ENCODE measurements at regions not wholly inside any gene's neighbourhood (a gene's known extent, or its start where the extent isn't known, plus 50 kb on each side); places are given as distances from the start of the nearest gene placed in this dataset.
A peak's percentile ranks its signal among the peaks of the same experiment; 100 is the strongest.
"Not testable (repeated sequence)": the region's sequence is repeated elsewhere in the genome, so short reads cannot be mapped to it uniquely, and the experiment has no call there.

DNA sequence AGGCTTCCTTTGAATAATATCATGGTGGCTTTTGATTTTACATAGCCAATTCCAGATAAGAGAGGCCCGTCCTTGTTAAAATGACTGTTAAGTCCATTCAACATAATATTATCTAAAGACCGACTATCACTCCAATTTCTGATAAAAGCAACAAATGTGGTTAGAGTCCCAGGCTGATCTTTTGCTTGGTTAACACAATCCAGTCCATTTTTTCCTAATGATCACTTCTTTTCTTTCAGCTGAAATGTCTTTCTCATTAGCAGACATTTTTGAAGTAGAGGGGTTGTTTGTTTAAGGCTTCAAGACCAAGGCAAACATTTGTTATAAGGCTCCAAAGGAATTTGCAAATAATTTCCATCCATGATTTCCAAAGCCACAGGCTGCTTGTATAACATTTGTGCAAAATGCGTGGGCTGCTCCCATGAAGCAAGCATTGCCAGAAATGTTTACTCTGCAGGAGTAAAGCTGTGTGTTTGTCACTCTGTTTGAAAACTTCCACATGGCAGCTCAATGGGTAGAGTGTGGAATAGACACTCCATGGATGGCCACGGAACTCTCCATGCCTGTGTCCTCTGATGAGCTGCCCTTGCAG is 111.5 kb downstream of the PSMG1 start:
- Histone ChIP-seq H3K27ac (ENCODE audit: insufficient read depth, low read length) (peak overlapping the region; percentile 87; the same call in 1 of the 2 replicates), H4K20me1 (ENCODE audit: insufficient read depth, low read length) (no peaks in the 10 kb centered on the region), H3K4me2 (ENCODE audit: low read depth, low read length) (peak overlapping the region; percentile 11; the same call in 1 of the 2 replicates), H3K4me1 (ENCODE audit: control insufficient read depth, insufficient read depth, low read length) (peaks cover 12% of the 10 kb centered on the region), H4K5ac (ENCODE audit: low read depth, low read length) (peak overlapping the region; percentile 53), H2BK15ac (ENCODE audit: low read depth, low read length) (peak overlapping the region; percentile 73; the same call in 2 of the 3 replicates), H3K9me1 (ENCODE audit: insufficient read depth, low read length) (peaks cover 8% of the 10 kb centered on the region), H3K14ac (replicated peaks; ENCODE audit: low read depth, low read length) (peak overlapping the region; percentile 84), H2AK5ac (ENCODE audit: low read depth, low read length) (peak overlapping the region; percentile 85), H3K79me1 (ENCODE audit: low read depth in 1 of 2, low read length in 2 of 2) (no peaks in the 10 kb centered on the region), H2AK9ac (replicated peaks; ENCODE audit: low read depth, low read length, poor library complexity) (peak overlapping the region; percentile 59), H3K9me3 (ENCODE audit: control insufficient read depth, insufficient read depth, low read length) (peaks cover 3% of the 10 kb centered on the region; the same call in 1 of the 2 replicates), H3K4ac (ENCODE audit: low read depth, low read length) (peak overlapping the region; percentile 84), H4K91ac (ENCODE audit: insufficient read depth, low read depth, low read length) (peak overlapping the region; percentile 91), H2BK120ac (ENCODE audit: low read depth, low read length) (peak overlapping the region; percentile 94), H4K8ac (ENCODE audit: low read depth in 2 of 2, low read length in 2 of 2) (peak overlapping the region in 1 of 2 experiments; percentile 69; a peak in 1 of 4 replicates), H3K18ac (ENCODE audit: low read depth, low read length) (peak overlapping the region; percentile 80), H3K36me3 (ENCODE audit: control insufficient read depth, insufficient read depth, low read length) (no peaks in the 10 kb centered on the region), H3K27me3 (ENCODE audit: control insufficient read depth, insufficient read depth, low read length) (no peaks in the 10 kb centered on the region), H2BK5ac (ENCODE audit: low read depth, low read length, poor library complexity, severe bottlenecking) (peak overlapping the region; percentile 61), H3K56ac (ENCODE audit: extremely low read depth, insufficient read depth, low read length) (peak overlapping the region; percentile 55), H3K23ac (ENCODE audit: low read depth, low read length) (peak overlapping the region; percentile 68; the same call in 1 of the 2 replicates), H3K9ac (ENCODE audit: low read depth, low read length) (no peak overlapping the region), H2AFZ (replicated peaks; ENCODE audit: low read length, poor library complexity) (peak overlapping the region; percentile 46), H2BK20ac (ENCODE audit: low read depth, low read length) (peak overlapping the region; percentile 94), H3K4me3 (ENCODE audit: insufficient read depth, low read depth, low read length) (no peak overlapping the region)
- POLR2A ChIA-PET (ENCODE audit: unreplicated experiment) = no interaction called here
- CTCF ChIA-PET = interaction anchor here (0.8 kb wide), 1 partner anchor 24 kb away, joined by 5 read pairs; no protein-coding TSS in a partner anchor
- dilution Hi-C loops (cut with HindIII; ENCODE audit: low sequenced_read_pairs, unreplicated experiment) (no loop called here), in situ Hi-C loops (cut with MboI; ENCODE audit: low sequenced_read_pairs) (no loop called here), intact Hi-C loops (cut with micrococcal nuclease) (loop anchor here (5.0 kb wide), 1 partner anchor 264 kb away; the partner anchor contains the start of gene ETS2)
- no TSS peak for BruUV-seq (replicated peaks)
- no CpG with 5 or more reads among the region's 4 CpGs for WGBS, 2 experiments (ENCODE audit: extremely low coverage in 2 of 2, insufficient read length in 1 of 2)
- DNase-seq (peak; percentile 83), ATAC-seq (ENCODE audit: low read depth) (peak; percentile 91)
- TF ChIP-seq BHLHE40 (IDR thresholded peaks at IDR 0.05; ENCODE audit: low read depth, low read length) (no peak), MAFK (IDR thresholded peaks at IDR 0.05; ENCODE audit: low read depth, low read length) (no peak), RFX5 (IDR thresholded peaks at IDR 0.05; ENCODE audit: low read depth, low read length) (peak; percentile 80), CEBPB (IDR thresholded peaks at IDR 0.05; ENCODE audit: low read depth, low read length) (peak; percentile 84)

DNA sequence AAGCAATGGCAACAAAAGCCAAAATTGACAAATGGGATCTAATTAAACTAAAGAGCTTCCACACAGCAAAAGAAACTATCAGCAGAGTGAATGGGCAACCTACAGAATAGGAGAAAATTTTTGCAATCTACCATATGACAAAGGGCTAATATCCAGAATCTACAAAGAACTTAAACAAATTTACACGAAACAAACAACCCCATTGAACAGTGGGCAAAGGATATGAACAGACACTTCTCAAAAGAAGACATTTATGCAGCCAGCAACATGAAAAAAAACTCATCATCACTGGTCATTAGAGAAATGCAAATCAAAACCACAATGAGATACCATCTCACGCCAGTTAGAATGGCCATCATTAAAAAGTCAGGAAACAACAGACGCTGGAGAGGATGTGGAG is 113.4 kb downstream of the PSMG1 start:
- not testable (repeated sequence) for H4K5ac ChIP-seq (ENCODE audit: low read depth, low read length)

More for the DNA sequence above, 113.4 kb downstream of the PSMG1 start:
- H4K8ac ChIP-seq (ENCODE audit: low read depth in 2 of 2, low read length in 2 of 2); H3K27me3 ChIP-seq (ENCODE audit: control insufficient read depth, insufficient read depth, low read length); H2BK5ac ChIP-seq (ENCODE audit: low read depth, low read length, poor library complexity, severe bottlenecking); H2AK9ac ChIP-seq (replicated peaks; ENCODE audit: low read depth, low read length, poor library complexity); in situ Hi-C loops (cut with MboI; ENCODE audit: low sequenced_read_pairs); H3K4me3 ChIP-seq (ENCODE audit: insufficient read depth, low read depth, low read length); H2BK15ac ChIP-seq (ENCODE audit: low read depth, low read length); H3K9me1 ChIP-seq (ENCODE audit: insufficient read depth, low read length); H3K9me3 ChIP-seq (ENCODE audit: control insufficient read depth, insufficient read depth, low read length); BruUV-seq (replicated peaks); H4K20me1 ChIP-seq (ENCODE audit: insufficient read depth, low read length); CTCF ChIA-PET; H3K18ac ChIP-seq (ENCODE audit: low read depth, low read length); H4K91ac ChIP-seq (ENCODE audit: insufficient read depth, low read depth, low read length); H3K56ac ChIP-seq (ENCODE audit: extremely low read depth, insufficient read depth, low read length); H3K36me3 ChIP-seq (ENCODE audit: control insufficient read depth, insufficient read depth, low read length); ATAC-seq (ENCODE audit: low read depth); H3K14ac ChIP-seq (replicated peaks; ENCODE audit: low read depth, low read length); H3K9ac ChIP-seq (ENCODE audit: low read depth, low read length); H3K27ac ChIP-seq (ENCODE audit: insufficient read depth, low read length); H2BK120ac ChIP-seq (ENCODE audit: low read depth, low read length); H3K79me1 ChIP-seq (ENCODE audit: low read depth in 1 of 2, low read length in 2 of 2); H3K4me2 ChIP-seq (ENCODE audit: low read depth, low read length); H2AFZ ChIP-seq (replicated peaks; ENCODE audit: low read length, poor library complexity); H3K23ac ChIP-seq (ENCODE audit: low read depth, low read length); H3K4ac ChIP-seq (ENCODE audit: low read depth, low read length); DNase-seq; H2AK5ac ChIP-seq (ENCODE audit: low read depth, low read length); dilution Hi-C loops (cut with HindIII; ENCODE audit: low sequenced_read_pairs, unreplicated experiment); POLR2A ChIA-PET (ENCODE audit: unreplicated experiment); H2BK20ac ChIP-seq (ENCODE audit: low read depth, low read length): not testable (repeated sequence)
- no CpG with 5 or more reads among the region's 3 CpGs for WGBS, 2 experiments (ENCODE audit: extremely low coverage in 2 of 2, insufficient read length in 1 of 2)
- intact Hi-C loops (cut with micrococcal nuclease) = loop anchor here (5.0 to 10.0 kb wide), 2 partner anchors 263 to 545 kb away; partner anchors contain the start of genes B3GALT5 and ETS2
- peaks cover 14% of the 10 kb centered on the region for H3K4me1 ChIP-seq (ENCODE audit: control insufficient read depth, insufficient read depth, low read length)
